Activated T-cell treated with anti-CD3 and anti-CD28 coated beads for 48 hours (primary cell): ENCODE measurements at regions not wholly inside any gene's neighbourhood (a gene's known extent, or its start where the extent isn't known, plus 50 kb on each side); places are given as distances from the start of the nearest gene placed in this dataset.
"Not testable (repeated sequence)": the region's sequence is repeated elsewhere in the genome, so short reads cannot be mapped to it uniquely, and the experiment has no call there.

Experiments used
- DNase-seq: peaks from one replicate; pipeline ENCODE4 v3.0.0-alpha.2; 2020; ENCODE audit warnings: low read depth

DNA sequence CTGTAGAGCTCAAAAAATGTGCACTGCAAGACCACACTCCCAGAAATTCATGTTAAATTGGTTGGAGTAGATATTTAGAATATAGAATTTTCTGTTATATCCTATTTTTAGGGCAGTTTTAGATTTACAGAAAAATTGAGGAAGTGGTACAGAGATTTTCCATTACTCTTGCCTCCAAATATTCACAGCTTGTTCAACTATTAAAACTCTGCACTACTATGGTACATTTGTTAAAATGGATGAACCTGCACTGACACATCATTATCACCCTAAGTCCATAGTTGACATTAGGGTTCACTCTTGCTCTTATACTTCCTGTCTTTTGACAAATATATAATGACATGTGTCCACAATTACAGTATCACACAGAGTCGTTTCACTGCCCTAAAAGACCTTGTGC is 1724.5 kb downstream of the C4orf33 start:
- DNase-seq = no peak

DNA sequence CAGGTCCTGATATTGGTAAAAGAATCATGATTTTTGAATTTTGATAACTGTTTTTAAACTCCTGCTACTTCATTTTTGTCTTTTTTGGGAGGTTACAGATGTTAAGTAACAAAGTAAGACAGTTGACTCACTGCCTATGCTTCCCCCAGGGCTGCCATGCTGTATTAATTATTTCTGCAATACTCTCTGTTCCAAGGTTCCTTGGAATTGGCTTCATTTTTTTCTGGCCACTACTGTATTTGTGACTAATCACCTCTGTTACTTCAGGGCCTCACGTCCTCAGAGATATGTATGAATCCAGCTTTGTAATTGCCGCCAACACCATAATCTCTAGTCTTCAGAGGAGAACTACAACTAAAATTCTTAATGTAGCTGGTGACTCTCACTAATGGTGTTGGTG is 1729.3 kb downstream of the C4orf33 start:
- DNase-seq = no peak

DNA sequence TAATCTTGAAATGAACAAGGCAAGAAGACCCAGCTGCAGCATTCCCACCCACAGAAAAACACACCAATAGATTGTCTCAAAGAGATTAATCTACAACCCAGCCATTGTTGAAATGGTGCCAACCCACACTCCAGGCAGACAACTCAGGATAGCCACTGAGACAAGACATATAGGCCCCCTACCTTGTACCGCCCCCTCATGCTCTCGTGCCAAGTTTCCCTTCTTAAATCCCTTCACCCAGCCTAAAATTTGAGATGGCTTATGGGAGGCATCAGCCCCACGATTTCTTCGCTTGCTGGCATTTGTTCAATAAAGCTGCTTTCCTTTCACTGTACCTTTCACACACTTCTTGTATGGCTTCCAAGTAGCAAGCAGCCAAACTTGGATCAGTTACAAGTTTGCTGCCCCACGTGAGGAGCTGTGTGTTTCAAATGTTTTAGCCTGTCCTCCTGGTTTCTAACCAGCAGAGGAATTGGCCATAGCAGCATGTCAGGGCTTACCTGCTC is 1754.1 kb downstream of the C4orf33 start:
- DNase-seq = no peak

DNA sequence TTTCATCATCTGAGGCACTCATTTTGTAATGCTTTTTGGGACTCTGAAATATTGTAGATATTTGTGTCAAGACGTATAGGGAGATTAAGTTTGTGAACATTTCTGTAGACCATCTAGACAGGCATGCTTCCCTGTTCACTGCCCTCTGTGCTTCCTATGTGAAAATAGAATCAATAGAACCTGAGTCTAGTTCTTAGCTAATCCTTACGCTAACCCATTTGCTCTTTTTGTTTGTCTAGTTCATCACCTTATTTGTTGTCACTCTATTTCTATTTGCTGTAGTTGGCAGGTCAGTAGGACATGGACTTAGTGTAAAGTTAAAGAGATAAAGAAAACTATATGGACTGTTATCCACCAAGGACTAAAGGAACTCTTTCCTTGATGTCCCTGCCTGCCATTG is 1755.2 kb downstream of the C4orf33 start:
- no peak for DNase-seq

DNA sequence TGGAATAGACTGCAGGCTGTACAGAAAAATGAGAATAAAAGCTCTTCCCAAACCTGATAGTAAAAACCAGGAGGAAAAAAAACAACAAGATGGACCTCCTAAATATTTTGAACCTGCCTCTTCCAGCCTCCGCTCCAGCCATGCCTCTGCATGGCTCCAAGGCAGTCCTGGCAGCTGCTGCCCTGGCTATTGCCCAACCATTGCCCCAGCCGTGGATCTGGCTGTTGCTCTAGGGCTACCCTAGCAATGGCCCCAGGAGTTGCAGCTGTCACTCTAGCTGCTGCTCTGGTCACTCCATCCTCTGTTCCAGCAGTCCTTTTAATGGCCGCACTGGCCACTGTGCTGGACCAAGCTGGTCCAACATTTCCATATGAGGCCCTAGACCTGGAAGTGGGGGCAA is 1756.0 kb downstream of the C4orf33 start:
- no peak for DNase-seq

DNA sequence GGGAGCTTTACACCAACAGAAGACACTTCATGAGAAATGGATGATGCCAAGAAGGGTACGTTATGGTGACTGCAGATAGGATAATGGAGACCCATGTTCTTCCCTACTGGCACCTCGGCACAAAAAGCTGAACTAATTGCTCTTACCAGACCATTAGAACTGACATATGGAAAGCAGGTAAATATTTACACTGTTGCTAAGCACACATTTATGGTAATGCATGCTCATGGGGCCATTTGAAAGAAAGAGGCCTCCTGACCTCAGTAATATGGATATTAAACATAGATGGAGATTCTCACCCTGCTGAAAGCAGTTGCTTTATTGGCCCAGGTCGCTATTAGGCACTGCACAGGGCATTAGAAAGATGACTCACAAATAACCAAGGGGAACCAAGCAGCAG is 1759.6 kb downstream of the C4orf33 start:
- DNase-seq = no peak

DNA sequence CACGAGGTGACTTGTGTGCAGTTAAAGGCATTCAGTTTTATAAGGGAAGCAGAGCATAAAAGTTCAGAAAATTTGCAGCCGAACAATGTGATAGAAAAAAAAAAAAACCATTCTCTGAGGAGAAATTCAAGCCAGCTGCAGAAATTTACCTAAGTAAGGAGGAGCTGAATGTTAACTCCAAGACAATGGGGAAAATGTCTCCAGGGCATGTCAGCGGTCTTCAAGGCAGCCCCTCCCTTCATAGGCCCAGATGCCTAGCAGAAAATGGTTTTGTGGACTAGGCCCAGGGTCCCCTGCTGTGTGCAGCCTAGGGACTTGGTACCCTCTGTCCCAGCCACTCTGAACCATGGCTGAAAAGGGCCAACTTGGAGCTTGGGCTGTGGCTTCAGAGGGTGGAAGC is 1764.0 kb downstream of the C4orf33 start:
- DNase-seq = no peak

DNA sequence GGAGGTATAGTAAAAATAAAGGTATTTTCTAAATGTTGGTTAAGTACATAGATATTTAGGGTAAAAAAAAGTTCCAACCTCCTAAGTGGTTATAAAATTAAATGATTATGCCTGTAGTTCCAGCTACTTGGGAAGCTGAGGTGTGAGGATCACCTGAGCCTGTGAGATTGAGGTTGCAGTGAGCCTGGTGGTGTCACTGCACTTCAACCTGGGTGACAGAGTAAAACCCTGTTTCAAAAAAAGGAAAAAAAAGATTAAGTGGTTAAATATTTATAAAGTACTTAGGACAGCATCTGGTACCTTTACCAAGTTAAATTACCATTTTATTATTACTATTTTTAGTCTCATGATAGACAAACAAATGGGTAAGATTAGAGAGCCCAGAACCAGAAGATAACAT is 1801.0 kb downstream of the C4orf33 start:
- DNase-seq = no peak

DNA sequence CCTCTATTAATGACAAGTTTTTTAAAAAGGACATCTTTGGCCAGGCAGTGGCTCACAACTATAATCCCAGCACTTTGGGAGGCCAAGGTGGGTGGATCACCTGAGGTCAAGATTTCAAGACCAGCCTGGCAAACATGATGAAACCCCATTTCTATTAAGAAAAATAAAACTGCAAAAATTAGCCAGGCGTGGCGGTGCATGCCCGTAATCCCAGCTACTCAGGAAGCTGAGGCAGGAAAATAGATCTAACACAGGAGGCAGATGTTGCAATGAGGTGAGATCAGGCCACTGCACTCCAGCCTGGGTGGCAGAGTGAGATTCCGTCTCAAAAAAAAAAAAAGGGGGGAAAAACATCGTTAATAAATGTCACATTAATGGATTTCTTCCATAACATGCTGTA is 1805.4 kb downstream of the C4orf33 start:
- DNase-seq = no peak

DNA sequence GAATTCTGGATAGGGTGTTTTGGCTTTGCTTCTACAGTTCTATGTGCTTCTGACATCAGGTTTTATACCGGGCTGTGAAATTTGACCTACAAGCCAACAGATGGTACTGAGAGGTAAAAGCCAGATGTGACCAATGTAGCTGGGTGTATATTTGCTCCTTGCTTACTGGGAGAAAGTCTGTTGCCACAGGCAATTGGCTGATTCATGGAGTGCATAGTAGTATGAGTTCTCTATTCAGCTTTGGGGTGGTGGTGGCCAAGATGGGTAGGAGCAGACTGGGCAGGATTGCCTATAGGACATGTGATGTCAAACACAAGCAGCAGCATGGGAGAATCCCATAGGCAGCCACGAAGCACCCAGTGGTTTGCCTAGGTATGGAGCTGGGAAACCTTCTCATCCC is 1827.0 kb downstream of the C4orf33 start:
- DNase-seq = no peak

DNA sequence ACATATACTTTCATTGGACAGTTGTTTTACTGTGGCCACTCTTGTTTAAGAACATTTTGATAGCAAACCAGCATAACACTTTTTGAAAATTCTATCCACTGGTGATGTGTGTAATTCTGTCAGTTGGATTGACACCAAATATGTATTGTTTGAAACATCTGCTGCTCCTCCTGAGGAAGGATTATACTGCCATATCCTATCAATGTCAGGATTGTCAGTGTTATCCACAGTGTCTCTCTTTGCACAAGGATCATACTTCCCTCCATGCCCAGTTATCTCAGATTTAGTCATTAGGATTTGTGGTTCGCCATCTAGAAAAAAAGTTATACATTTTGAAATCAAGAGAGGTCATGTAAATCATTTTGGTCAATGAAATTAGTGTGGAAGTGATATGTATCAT is 1859.6 kb downstream of the C4orf33 start:
- DNase-seq = no peak

DNA sequence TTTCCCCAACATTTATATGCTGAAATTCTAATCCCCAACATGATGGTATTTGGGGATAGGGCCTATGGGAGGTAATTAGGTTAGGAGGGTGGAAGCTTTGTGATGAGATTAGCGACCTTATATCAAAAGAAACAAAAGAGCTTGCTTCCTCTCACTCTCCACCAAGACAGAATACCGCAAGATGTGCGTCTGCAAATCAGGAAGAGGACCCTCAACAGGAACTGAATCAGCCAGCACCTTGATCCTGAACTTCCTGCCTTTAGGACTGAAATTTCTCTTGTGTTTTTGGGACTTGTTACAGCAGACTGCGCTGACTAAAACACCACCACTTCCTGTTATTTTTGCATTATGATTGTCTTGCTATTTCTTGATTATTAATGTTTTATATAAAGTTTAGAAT is 1889.4 kb downstream of the C4orf33 start:
- no peak for DNase-seq

DNA sequence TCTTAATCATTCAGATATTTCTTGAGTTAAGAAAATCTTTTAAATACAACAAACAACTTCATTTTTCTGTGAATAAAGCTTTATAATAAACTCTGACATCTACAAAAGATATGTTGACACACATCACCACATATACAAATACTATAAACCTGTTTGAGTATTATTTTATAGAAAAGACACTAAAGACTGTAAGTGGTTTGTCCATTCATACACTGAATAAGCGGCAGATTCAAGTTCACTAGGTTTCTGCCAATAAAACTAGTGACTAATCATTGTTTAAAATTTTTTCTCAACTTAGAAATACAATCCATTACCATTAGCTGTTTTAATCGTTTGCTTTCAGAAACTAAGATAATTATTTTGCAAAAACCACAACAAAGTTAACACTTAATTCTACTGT is 1900.0 kb downstream of the C4orf33 start:
- no peak for DNase-seq

DNA sequence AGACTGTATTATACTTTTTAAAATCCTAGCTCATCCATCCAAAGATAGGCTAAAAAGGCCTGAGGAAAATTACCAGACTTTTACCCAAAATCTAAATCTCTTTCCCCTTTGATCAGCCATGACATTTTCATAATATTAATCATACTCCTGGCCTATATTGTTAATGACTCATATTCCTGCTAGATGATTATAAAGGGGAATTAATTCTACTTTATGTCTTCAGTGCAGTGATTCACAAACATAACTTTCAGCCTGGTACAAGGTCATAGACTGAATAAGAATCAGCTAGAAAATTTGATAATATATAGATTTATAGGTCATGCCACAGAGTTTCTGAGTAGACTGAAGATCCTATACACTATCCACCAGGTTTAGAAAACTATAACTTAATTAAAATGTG is 1905.4 kb downstream of the C4orf33 start:
- no peak for DNase-seq

DNA sequence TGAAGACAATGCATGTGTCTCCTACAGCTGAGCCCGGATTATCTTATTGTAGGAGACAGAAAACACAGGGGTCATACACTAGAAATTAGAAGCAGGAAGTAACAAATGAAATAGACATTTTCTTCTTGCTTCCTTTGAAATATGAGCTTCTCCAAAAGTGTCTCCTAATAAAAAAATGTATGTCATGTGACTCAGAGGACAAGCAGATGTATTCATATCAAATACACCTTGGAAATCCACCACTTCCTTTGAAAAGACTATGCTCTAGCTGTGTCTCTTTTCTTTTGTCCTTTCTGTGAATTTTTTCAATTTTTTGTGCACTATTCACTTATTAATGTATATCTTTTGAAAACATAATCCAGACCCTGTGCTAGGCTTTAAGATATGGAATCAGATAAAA is 1906.2 kb downstream of the C4orf33 start:
- no peak for DNase-seq

DNA sequence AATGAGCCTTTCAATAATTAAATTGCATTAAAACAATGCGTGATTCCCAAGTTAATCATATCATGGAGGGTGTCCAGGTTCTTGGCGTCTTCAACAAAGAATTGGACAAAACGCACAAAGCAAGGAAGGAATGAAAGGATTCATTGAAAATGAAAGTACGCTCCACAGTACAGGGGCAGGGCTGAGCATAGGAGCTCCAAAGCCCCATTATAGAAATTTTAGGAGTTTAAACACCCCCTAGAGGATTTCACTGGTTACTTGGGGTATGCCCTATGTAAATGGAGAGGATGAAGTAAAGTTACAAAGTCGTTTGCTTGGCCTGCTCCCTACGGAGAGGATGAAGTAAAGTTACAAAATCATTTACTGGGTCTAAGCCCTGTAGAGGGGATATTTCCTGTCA is 1910.4 kb downstream of the C4orf33 start:
- DNase-seq = no peak

DNA sequence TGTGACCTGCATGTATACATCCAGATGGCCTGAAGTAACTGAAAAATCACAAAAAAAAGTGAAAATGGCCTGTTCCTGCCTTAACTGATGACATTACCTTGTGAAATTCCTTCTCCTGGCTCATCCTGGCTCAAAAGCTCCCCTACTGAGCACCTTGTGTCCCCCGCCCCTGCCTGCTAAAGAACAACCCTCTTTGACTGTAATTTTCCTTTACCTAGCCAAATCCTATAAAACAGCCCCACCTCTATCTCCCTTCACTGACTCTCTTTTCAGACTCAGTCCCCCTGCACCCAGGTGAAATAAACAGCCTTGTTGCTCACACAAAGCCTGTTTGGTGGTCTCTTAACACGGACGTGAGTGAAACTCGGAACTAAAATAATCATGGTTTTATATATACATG is 1916.0 kb downstream of the C4orf33 start:
- not testable (repeated sequence) for DNase-seq

DNA sequence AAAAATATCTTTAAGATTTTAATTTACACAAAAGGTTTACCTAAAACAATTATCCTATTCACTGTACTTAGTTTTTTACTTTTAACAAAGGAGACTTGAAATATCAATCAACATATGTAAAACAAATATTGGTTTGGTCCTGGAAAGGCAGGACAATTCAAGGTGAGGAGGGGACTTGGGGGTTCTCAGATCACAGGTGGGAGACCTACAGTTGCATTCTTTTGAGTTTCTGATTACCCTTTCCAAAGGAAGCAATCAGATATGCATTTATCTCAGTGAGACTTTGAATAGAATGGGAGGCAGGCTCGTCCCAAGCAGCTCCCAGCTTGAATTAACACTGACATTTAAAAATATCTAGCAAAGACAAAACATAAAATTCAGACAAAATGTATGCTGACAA is 1917.3 kb downstream of the C4orf33 start:
- DNase-seq = no peak

DNA sequence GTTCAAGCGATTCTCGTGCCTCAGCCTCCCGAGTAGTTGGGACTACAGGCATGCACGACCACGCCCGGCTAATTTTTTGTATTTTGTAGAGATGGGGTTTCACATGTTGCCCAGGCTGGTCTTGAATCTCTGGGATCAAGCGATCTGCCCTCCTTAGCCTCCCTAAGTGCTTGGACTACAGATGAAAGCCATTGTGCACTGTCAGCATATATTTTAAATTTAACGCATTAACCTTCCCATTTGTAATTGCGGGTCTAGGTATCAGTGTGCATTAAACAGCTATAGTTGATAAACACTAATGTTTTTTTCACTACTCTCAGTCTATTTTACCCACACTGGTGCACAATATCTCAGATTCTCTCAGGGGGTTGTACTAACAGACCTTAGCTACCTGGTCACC is 1930.8 kb downstream of the C4orf33 start:
- no peak for DNase-seq

DNA sequence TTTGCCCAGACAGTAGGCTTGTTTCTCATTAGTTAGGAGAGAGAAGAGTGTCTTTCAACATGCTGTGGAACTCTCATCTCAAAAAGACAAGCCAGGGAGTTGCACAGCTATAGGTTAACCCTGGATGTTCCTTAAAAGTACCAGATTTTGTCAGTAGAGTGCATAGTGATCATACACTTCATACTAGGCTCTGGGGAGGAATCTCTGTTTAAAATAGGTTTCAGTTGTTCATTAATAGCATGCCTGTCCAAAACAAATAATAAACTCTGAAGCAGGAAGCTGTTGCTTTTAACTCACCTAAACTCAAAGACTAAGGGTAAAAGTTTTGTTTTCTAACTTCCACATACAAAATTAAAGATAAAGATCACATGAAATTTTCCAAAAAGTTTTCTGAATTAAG is 1948.4 kb downstream of the C4orf33 start:
- no peak for DNase-seq

DNA sequence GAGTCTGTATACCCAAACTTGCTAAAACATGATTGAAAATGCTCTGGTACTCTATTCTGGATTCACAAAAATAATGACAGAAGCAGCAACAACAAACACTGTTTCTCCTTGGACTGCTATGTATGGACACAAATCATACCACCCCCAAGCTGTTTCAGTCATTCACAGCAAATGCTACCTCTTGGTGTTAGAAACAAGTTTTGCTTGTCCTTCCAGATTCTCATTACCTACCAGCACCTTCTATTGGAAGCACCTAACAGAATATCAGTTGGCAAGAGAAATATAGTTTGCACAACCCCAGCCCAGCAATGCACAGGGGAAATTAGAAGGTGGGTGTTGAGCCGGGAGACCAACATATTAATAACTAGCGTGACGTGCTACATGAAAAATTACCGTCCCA is 1950.9 kb downstream of the C4orf33 start:
- no peak for DNase-seq

DNA sequence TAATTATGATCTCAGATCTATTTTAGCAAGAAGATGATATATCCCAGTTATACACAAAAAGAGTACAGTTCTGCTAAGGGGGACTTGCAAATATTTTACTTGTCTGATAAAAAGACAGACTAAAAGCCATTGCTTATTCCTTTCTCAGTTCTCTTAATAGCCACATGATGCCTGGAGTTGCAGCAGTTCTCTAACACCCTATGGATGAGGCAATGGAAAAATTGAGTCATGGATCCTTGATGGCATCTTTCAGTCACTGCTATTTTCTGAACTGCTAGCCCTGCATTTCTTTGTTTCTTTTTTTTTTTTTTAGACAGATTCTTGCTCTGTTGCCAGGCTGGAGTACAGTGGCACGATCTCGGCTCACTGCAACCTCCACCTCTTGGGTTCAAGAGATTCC is 1956.7 kb downstream of the C4orf33 start:
- no peak for DNase-seq

DNA sequence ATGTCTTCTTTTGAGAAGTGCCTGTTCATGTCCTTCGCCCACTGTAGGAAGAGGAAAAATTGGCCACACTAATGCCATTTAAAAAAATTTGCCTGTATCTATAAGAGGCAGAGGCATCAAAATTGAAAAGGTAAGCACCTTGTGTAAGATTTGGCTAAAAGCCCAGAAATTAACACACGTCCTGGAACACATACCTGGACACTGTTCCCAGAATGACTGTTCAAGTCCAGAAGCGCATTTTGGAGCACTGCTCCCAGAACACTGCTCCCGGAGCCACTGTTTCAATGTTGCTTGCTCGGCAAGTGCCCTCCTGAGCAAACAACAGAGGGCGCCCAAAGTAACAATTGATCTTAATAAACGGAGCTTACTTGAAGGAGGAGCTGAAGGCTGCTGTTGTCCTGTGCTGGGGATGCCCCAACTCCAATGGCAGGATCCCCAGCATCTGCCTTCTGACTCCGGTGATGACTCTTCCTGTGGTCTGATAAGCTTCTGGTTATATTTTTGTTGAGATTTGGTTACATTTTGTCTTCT is 1958.6 kb downstream of the C4orf33 start:
- DNase-seq = no peak

DNA sequence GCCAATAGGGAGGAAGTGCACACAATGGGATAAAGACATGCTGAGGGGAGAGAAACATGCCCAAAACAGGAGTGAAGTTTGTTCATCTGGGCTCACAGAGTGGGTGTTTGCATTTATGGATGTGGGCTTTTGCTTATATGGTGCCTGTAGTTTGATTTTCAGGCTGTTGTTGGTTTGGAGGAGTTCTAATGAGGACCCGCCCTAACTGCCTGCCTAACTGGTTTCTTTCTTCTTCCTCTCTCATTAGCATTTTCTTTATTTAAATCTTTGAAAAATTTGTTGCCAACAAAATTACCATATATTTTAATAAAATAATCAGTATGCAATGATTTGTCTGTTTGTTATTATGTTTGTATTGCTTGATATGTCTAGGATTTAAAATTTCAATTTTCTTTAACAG is 1965.8 kb downstream of the C4orf33 start:
- no peak for DNase-seq

DNA sequence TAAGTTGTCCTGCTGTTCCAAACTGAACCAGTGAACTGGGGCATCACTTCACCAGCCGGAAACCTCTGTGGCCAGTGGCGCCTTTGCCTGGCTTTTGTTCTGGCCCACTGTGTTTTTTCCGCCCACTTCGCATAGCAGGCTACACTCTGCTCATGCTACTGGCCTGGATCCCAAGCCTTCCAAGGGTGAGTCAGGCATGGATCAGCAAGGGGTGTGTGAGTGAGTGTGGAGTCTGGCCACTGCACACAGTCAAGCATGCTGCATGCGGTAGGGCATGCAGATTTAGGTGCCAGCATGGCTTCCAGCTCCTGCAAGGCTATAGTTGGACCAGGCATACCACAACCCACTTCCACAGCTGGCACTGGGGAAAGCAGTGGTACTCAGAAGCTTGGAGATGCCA is 1967.9 kb downstream of the C4orf33 start:
- DNase-seq = no peak
